ENCODE measurements at regions not wholly inside any gene's neighbourhood (a gene's known extent, or its start where the extent isn't known, plus 50 kb on each side); places are given as distances from the start of the nearest gene placed in this dataset.

- TF ChIP-seq CTCF (conservative IDR thresholded peaks at IDR 0.05 in 1 of 2, IDR thresholded peaks at IDR 0.05 in 1 of 2; ENCODE audit: low read depth in 1 of 2, low read length in 2 of 2) (no peak), EZH2 (IDR thresholded peaks at IDR 0.05; ENCODE audit: low read length, missing control alignments) (no peak)
Observed at GRCh38 chr14:104358528-104359300, 220.3 kb downstream of the KIF26A start.
